ENCODE measurements at regions not wholly inside any gene's neighbourhood (a gene's known extent, or its start where the extent isn't known, plus 50 kb on each side); places are given as distances from the start of the nearest gene placed in this dataset.

DNA sequence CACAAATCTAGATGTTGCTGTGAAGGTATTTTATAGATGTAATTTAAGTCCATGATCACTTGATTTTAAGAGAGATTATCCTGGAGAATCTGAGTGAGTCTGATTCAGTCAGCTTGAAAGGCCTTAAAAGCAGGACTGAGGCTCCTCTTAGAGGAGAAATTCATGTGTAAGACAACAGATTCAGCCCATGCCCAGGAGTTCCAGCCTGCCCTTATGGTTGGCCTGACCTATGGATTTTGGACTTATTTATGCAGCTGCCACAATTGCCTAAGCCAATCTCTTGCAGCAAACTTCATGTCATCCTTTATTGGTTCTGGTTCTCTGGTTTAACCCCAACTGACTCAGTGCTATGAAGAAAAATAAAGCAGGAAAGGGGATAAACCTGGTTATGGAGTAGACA is 296.5 kb upstream of the RASGRP1 start:
- TF ChIP-seq POLR2A (IDR thresholded peaks at IDR 0.05) (no peak), CTCF (IDR thresholded peaks at IDR 0.05) (no peak)

All from esophagus squamous epithelium (tissue), 4 donors.